ENCODE measurements at regions not wholly inside any gene's neighbourhood (a gene's known extent, or its start where the extent isn't known, plus 50 kb on each side); places are given as distances from the start of the nearest gene placed in this dataset.

DNA sequence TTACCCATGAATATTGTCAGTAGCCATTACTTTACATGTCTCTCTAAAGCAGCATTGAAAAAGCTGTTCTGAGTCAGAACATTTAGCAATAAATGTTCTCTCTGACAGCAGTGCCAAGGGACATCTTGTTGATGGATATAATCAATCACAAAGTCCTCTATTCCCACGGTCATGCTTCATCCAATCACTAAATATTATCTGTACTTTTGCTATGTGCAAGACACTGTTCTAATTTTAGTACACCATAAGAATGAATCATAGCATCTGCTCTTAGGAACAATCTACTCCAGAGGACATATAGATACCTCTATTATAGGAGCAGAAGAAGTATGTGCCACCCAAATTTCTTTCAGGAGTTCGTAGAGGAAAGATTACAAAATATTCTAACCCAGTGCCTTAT, 142.5 kb upstream of the MBNL1 start:
- H3K9me3 Mint-ChIP-seq (ENCODE audit: unreplicated experiment): no peaks in the 10 kb centered on the region
- H3K27ac Mint-ChIP-seq (ENCODE audit: unreplicated experiment): no peak overlapping the region
- no peaks in the 10 kb centered on the region for H3K36me3 Mint-ChIP-seq (ENCODE audit: unreplicated experiment)
- TF ChIP-seq, protein P1, sequence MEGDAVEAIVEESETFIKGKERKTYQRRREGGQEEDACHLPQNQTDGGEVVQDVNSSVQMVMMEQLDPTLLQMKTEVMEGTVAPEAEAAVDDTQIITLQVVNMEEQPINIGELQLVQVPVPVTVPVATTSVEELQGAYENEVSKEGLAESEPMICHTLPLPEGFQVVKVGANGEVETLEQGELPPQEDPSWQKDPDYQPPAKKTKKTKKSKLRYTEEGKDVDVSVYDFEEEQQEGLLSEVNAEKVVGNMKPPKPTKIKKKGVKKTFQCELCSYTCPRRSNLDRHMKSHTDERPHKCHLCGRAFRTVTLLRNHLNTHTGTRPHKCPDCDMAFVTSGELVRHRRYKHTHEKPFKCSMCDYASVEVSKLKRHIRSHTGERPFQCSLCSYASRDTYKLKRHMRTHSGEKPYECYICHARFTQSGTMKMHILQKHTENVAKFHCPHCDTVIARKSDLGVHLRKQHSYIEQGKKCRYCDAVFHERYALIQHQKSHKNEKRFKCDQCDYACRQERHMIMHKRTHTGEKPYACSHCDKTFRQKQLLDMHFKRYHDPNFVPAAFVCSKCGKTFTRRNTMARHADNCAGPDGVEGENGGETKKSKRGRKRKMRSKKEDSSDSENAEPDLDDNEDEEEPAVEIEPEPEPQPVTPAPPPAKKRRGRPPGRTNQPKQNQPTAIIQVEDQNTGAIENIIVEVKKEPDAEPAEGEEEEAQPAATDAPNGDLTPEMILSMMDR (IDR thresholded peaks at IDR 0.05; ENCODE audit: partially characterized antibody, unreplicated experiment): no peak
- no peaks in the 10 kb centered on the region for H3K27me3 Mint-ChIP-seq (ENCODE audit: unreplicated experiment)
- no peak for DNase-seq
- H3K4me1 Mint-ChIP-seq (ENCODE audit: low read depth, unreplicated experiment): no peaks in the 10 kb centered on the region
- H3K4me3 Mint-ChIP-seq (ENCODE audit: unreplicated experiment): no peak overlapping the region

DNA sequence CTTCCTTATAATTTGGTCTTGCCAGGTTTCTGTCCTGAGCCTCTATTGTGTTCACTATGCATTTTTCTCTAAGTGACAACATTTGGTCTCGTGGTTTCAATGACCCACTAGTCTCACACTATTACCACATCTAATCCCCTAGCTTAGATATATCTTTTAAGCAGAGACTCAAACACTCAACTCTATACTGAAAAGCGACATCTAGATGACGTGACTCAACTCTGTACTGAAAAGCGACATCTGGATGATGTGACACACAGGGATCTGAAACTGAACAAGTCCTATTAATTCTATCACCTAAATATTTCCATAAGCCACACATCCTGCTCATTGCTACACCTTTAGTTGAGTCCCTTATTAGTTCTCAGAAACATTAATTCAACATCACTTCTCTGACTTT, 141.7 kb upstream of the MBNL1 start:
- no peaks in the 10 kb centered on the region for H3K27me3 Mint-ChIP-seq (ENCODE audit: unreplicated experiment)
- no peaks in the 10 kb centered on the region for H3K36me3 Mint-ChIP-seq (ENCODE audit: unreplicated experiment)

DNA sequence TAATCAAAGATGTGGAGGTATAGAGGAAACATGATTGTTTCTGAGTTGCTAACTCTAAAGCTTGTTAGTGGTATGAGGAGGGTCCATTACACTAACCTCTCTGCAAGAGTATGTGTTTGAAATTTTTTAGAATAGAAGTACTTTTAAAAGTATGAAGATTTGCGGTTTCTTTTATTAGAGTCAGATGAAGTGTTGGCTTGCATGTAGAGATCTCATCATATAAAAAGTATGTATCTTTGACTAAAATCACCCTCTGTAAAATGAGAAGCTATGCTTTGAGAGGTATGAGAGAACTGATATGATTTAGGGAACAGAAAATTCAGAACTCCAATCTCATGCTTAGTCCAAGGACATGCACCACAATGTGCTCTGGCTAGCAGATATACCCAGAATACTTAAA, 140.4 kb upstream of the MBNL1 start:
- DNase-seq: no peak
- Mint-ChIP-seq H3K27me3 (ENCODE audit: unreplicated experiment) (no peaks in the 10 kb centered on the region), H3K4me3 (ENCODE audit: unreplicated experiment) (no peak overlapping the region), H3K27ac (ENCODE audit: unreplicated experiment) (no peak overlapping the region), H3K9me3 (ENCODE audit: unreplicated experiment) (no peaks in the 10 kb centered on the region), H3K4me1 (ENCODE audit: low read depth, unreplicated experiment) (no peaks in the 10 kb centered on the region), H3K36me3 (ENCODE audit: unreplicated experiment) (no peaks in the 10 kb centered on the region)
- TF ChIP-seq, protein P1 (IDR thresholded peaks at IDR 0.05; ENCODE audit: partially characterized antibody, unreplicated experiment): no peak

More for the DNA sequence above, 141.7 kb upstream of the MBNL1 start:
- H3K4me1 Mint-ChIP-seq (ENCODE audit: low read depth, unreplicated experiment): no peaks in the 10 kb centered on the region
- H3K9me3 Mint-ChIP-seq (ENCODE audit: unreplicated experiment): no peaks in the 10 kb centered on the region
- H3K27ac Mint-ChIP-seq (ENCODE audit: unreplicated experiment): no peak overlapping the region
- no peak for DNase-seq
- TF ChIP-seq, protein P1 (IDR thresholded peaks at IDR 0.05; ENCODE audit: partially characterized antibody, unreplicated experiment): no peak
- H3K4me3 Mint-ChIP-seq (ENCODE audit: unreplicated experiment): no peak overlapping the region

DNA sequence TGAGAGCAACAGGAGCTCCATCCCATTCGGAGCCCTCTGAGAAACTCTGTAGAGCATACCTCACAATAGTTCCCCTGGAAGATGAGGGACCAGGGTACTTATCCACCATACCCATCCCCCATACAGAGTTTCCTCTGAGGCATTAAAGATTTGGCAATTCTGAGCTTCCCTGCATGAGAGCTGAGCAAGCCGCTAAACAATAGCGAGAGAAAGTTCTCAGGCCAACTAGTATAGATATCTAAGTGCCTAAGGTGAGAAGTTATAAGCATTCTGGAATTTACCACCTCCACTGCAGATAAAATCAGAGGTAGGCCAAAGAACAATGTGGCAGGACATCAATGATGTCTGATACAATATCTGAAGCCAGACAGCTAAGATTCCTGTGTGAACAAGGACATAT, 129.1 kb upstream of the MBNL1 start:
- no peak for DNase-seq
- Mint-ChIP-seq H3K4me1 (ENCODE audit: low read depth, unreplicated experiment) (peaks cover 3% of the 10 kb centered on the region), H3K27me3 (ENCODE audit: unreplicated experiment) (no peaks in the 10 kb centered on the region), H3K4me3 (ENCODE audit: unreplicated experiment) (no peak overlapping the region), H3K36me3 (ENCODE audit: unreplicated experiment) (no peaks in the 10 kb centered on the region), H3K27ac (ENCODE audit: unreplicated experiment) (no peak overlapping the region), H3K9me3 (ENCODE audit: unreplicated experiment) (no peaks in the 10 kb centered on the region)
- TF ChIP-seq, protein P1 (IDR thresholded peaks at IDR 0.05; ENCODE audit: partially characterized antibody, unreplicated experiment): no peak

DNA sequence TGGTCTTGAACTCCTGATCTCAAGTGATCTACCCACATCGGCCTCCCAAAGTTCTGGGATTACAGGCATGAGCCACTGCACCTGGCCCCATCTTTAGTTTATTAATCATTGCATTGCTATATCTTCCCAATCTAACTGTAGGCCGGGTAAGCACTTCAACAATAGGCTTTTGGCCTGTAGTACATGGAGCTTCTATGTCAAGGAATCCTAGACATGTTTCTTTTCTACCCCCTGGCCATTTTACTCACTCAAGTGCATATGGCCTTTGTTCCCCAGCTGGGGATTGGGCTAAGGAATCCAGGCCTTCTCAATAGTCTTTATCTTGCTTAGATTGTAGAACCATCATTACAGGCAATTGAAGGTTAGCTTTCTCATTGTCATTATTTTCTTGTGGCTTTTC, 122.3 kb upstream of the MBNL1 start:
- H3K9me3 Mint-ChIP-seq (ENCODE audit: unreplicated experiment): no peaks in the 10 kb centered on the region

More for the DNA sequence above, 122.3 kb upstream of the MBNL1 start:
- Mint-ChIP-seq H3K4me1 (ENCODE audit: low read depth, unreplicated experiment) (peaks cover 8% of the 10 kb centered on the region), H3K4me3 (ENCODE audit: unreplicated experiment) (no peak overlapping the region), H3K36me3 (ENCODE audit: unreplicated experiment) (no peaks in the 10 kb centered on the region), H3K27ac (ENCODE audit: unreplicated experiment) (no peak overlapping the region), H3K27me3 (ENCODE audit: unreplicated experiment) (no peaks in the 10 kb centered on the region)
- DNase-seq: no peak
- TF ChIP-seq, protein P1 (IDR thresholded peaks at IDR 0.05; ENCODE audit: partially characterized antibody, unreplicated experiment): no peak
